ENCODE measurements at regions not wholly inside any gene's neighbourhood (a gene's known extent, or its start where the extent isn't known, plus 50 kb on each side); places are given as distances from the start of the nearest gene placed in this dataset.

DNA sequence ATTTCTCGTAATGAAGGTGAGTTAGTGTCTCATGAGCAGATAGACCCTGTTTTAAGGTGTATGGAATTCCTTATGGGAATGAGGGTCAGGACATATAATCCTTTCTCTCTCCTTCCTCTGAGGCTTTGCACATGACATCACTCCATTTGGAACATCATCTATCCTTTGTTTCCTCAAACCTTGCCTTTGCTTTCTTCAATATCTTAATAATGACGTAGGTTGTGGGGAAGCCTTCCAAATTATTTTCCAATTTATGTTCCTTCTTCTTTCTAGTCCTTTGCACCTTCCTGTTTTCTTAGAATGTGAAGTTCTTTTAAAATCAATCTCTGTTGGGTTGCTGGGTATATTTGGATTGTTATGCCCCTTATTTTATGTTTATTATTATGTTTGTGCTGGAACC lies 502.9 kb upstream of the STXBP6 start:
- no peaks in the 10 kb centered on the region for H3K9me3 ChIP-seq (ENCODE audit: control insufficient read depth, insufficient read depth, low read length)
- H3K27ac ChIP-seq (ENCODE audit: low read depth, low read length): no peak overlapping the region
- no peak overlapping the region for H3K4me3 ChIP-seq (ENCODE audit: low read length)
- H3K4me2 ChIP-seq (ENCODE audit: low read length): no peak overlapping the region
- no peaks in the 10 kb centered on the region for H3K27me3 ChIP-seq (ENCODE audit: control insufficient read depth, low read length)
- no peaks in the 10 kb centered on the region for H3K9me2 ChIP-seq (replicated peaks; ENCODE audit: control insufficient read depth, low read length)
- no peaks in the 10 kb centered on the region for H3F3A ChIP-seq (ENCODE audit: control insufficient read depth, insufficient read depth)
- H3K4me1 ChIP-seq (ENCODE audit: control insufficient read depth, low read length): no peaks in the 10 kb centered on the region
- no peak for TF ChIP-seq EZH2phosphoT487 (IDR thresholded peaks at IDR 0.05; ENCODE audit: borderline replicate concordance, low read length)
- TF ChIP-seq, protein P1, sequence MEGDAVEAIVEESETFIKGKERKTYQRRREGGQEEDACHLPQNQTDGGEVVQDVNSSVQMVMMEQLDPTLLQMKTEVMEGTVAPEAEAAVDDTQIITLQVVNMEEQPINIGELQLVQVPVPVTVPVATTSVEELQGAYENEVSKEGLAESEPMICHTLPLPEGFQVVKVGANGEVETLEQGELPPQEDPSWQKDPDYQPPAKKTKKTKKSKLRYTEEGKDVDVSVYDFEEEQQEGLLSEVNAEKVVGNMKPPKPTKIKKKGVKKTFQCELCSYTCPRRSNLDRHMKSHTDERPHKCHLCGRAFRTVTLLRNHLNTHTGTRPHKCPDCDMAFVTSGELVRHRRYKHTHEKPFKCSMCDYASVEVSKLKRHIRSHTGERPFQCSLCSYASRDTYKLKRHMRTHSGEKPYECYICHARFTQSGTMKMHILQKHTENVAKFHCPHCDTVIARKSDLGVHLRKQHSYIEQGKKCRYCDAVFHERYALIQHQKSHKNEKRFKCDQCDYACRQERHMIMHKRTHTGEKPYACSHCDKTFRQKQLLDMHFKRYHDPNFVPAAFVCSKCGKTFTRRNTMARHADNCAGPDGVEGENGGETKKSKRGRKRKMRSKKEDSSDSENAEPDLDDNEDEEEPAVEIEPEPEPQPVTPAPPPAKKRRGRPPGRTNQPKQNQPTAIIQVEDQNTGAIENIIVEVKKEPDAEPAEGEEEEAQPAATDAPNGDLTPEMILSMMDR (IDR thresholded peaks at IDR 0.05; ENCODE audit: low read depth, low read length, poor library complexity, severe bottlenecking): no peak
- no peaks in the 10 kb centered on the region for H4K20me1 ChIP-seq (ENCODE audit: control insufficient read depth, insufficient read depth, low read depth, low read length)
- H3K36me3 ChIP-seq (ENCODE audit: control insufficient read depth, low read length): no peaks in the 10 kb centered on the region
- no peaks in the 10 kb centered on the region for H3K79me2 ChIP-seq (ENCODE audit: control insufficient read depth, low read length)

DNA sequence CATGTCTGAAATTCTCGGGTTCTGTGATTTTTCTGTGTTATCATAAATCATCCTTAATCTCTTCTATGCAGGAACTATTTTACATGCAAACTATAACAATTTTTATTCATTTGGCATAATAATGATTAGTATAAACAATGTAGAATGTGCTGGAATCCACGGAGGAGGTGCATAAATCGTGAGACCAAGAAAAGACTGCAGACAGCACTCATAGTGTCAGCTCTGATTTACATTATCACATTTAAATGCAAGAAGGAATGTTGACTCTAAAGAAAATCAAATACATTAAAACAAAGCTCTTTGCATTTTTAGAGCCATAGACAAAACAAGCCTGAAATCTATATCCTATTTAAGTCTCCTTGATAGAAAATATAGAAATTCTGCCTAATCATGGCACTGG lies 501.7 kb upstream of the STXBP6 start:
- TF ChIP-seq, protein P1 (IDR thresholded peaks at IDR 0.05; ENCODE audit: low read depth, low read length, poor library complexity, severe bottlenecking): no peak
- no peak for TF ChIP-seq EZH2phosphoT487 (IDR thresholded peaks at IDR 0.05; ENCODE audit: borderline replicate concordance, low read length)
- no peak overlapping the region for H3K4me2 ChIP-seq (ENCODE audit: low read length)
- H3K27ac ChIP-seq (ENCODE audit: low read depth, low read length): no peak overlapping the region
- H3K9me2 ChIP-seq (replicated peaks; ENCODE audit: control insufficient read depth, low read length): no peaks in the 10 kb centered on the region
- H3K4me3 ChIP-seq (ENCODE audit: low read length): no peak overlapping the region
- H4K20me1 ChIP-seq (ENCODE audit: control insufficient read depth, insufficient read depth, low read depth, low read length): no peaks in the 10 kb centered on the region
- H3K4me1 ChIP-seq (ENCODE audit: control insufficient read depth, low read length): no peaks in the 10 kb centered on the region
- no peaks in the 10 kb centered on the region for H3K27me3 ChIP-seq (ENCODE audit: control insufficient read depth, low read length)
- H3K79me2 ChIP-seq (ENCODE audit: control insufficient read depth, low read length): no peaks in the 10 kb centered on the region
- H3K36me3 ChIP-seq (ENCODE audit: control insufficient read depth, low read length): no peaks in the 10 kb centered on the region
- no peaks in the 10 kb centered on the region for H3F3A ChIP-seq (ENCODE audit: control insufficient read depth, insufficient read depth)
- H3K9me3 ChIP-seq (ENCODE audit: control insufficient read depth, insufficient read depth, low read length): no peaks in the 10 kb centered on the region

DNA sequence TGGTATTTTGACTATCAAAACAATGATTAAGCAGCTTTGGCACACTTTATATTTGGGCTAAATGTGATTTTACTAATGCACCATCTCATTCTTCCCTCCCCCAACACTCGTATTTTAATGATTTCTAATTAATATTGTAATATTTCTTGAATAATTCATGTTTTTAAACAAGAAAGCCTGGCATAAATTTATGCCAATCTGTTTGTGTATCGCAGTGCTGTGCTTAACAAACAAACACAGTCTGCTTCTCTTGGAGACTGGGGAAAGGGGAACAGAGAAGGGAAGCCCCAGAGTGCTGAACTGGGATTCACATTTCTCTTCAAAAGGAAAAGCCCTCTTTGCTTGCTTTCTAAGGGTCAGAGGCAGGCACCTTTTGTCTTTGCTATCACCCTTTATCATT lies 496.9 kb upstream of the STXBP6 start:
- Histone ChIP-seq H3F3A (ENCODE audit: control insufficient read depth, insufficient read depth) (no peaks in the 10 kb centered on the region), H3K79me2 (ENCODE audit: control insufficient read depth, low read length) (no peaks in the 10 kb centered on the region), H4K20me1 (ENCODE audit: control insufficient read depth, insufficient read depth, low read depth, low read length) (no peaks in the 10 kb centered on the region), H3K4me3 (ENCODE audit: low read length) (no peak overlapping the region), H3K9me2 (replicated peaks; ENCODE audit: control insufficient read depth, low read length) (no peaks in the 10 kb centered on the region), H3K9me3 (ENCODE audit: control insufficient read depth, insufficient read depth, low read length) (no peaks in the 10 kb centered on the region), H3K4me2 (ENCODE audit: low read length) (no peak overlapping the region), H3K27ac (ENCODE audit: low read depth, low read length) (no peak overlapping the region), H3K36me3 (ENCODE audit: control insufficient read depth, low read length) (no peaks in the 10 kb centered on the region), H3K27me3 (ENCODE audit: control insufficient read depth, low read length) (no peaks in the 10 kb centered on the region), H3K4me1 (ENCODE audit: control insufficient read depth, low read length) (no peaks in the 10 kb centered on the region)
- TF ChIP-seq EZH2phosphoT487 (IDR thresholded peaks at IDR 0.05; ENCODE audit: borderline replicate concordance, low read length): no peak
- TF ChIP-seq, protein P1 (IDR thresholded peaks at IDR 0.05; ENCODE audit: low read depth, low read length, poor library complexity, severe bottlenecking): no peak
